ENCODE measurements at regions not wholly inside any gene's neighbourhood (a gene's known extent, or its start where the extent isn't known, plus 50 kb on each side); places are given as distances from the start of the nearest gene placed in this dataset.

GRCh38 chr6:94045099-94045829 is 625.9 kb upstream of the EPHA7 start:
- TF ChIP-seq CTCF (IDR thresholded peaks at IDR 0.05): no peak
- no peak for TF ChIP-seq POLR2A (IDR thresholded peaks at IDR 0.05)

Measured in thyroid gland (tissue), 4 donors.